ENCODE measurements at regions not wholly inside any gene's neighbourhood (a gene's known extent, or its start where the extent isn't known, plus 50 kb on each side); places are given as distances from the start of the nearest gene placed in this dataset.

GRCh38 chr15:25563596-25563995 lies 124.8 kb upstream of the UBE3A start:
- DNase-seq (ENCODE audit: low read depth), result no peak

GRCh38 chr15:25557926-25558325 lies 119.1 kb upstream of the UBE3A start:
- no peak for DNase-seq (ENCODE audit: low read depth)

- DNase-seq (ENCODE audit: low read depth), result no peak
Measured at GRCh38 chr15:25556136-25556535, 117.3 kb upstream of the UBE3A start.

- DNase-seq (ENCODE audit: low read depth), result no peak
Measured at GRCh38 chr15:25554640-25555039, 115.8 kb upstream of the UBE3A start.

- no peak for DNase-seq (ENCODE audit: low read depth)
Measured at GRCh38 chr15:25548600-25548999, 109.8 kb upstream of the UBE3A start.

- DNase-seq (ENCODE audit: low read depth), result no peak
Measured at GRCh38 chr15:25545889-25546288, 107.1 kb upstream of the UBE3A start.

- DNase-seq (ENCODE audit: low read depth), result no peak
Measured at GRCh38 chr15:25545017-25545416, 106.2 kb upstream of the UBE3A start.

- DNase-seq (ENCODE audit: low read depth), result no peak
Measured at GRCh38 chr15:25544076-25544475, 105.3 kb upstream of the UBE3A start.

GRCh38 chr15:25543196-25543595 lies 104.4 kb upstream of the UBE3A start:
- DNase-seq (ENCODE audit: low read depth), result no peak

GRCh38 chr15:25541228-25541627 lies 102.4 kb upstream of the UBE3A start:
- no peak for DNase-seq (ENCODE audit: low read depth)

GRCh38 chr15:25536801-25537611 lies 98.2 kb upstream of the UBE3A start:
- no peak for DNase-seq (ENCODE audit: low read depth)

GRCh38 chr15:25535866-25536265 lies 97.0 kb upstream of the UBE3A start:
- no peak for DNase-seq (ENCODE audit: low read depth)

GRCh38 chr15:25534293-25534692 lies 95.5 kb upstream of the UBE3A start:
- no peak for DNase-seq (ENCODE audit: low read depth)

GRCh38 chr15:25532269-25533140 lies 93.7 kb upstream of the UBE3A start:
- no peak for DNase-seq (ENCODE audit: low read depth)

- no peak for DNase-seq (ENCODE audit: low read depth)
Measured at GRCh38 chr15:25529774-25530173, 91.0 kb upstream of the UBE3A start.

- no peak for DNase-seq (ENCODE audit: low read depth)
Measured at GRCh38 chr15:25527118-25527517, 88.3 kb upstream of the UBE3A start.

GRCh38 chr15:25525741-25526140 lies 86.9 kb upstream of the UBE3A start:
- no peak for DNase-seq (ENCODE audit: low read depth)

GRCh38 chr15:25515633-25516032 lies 76.8 kb upstream of the UBE3A start:
- no peak for DNase-seq (ENCODE audit: low read depth)

- no peak for DNase-seq (ENCODE audit: low read depth)
Measured at GRCh38 chr15:25514522-25514921, 75.7 kb upstream of the UBE3A start.

- no peak for DNase-seq (ENCODE audit: low read depth)
Measured at GRCh38 chr15:25512957-25513356, 74.1 kb upstream of the UBE3A start.

- no peak for DNase-seq (ENCODE audit: low read depth)
Measured at GRCh38 chr15:25510146-25510545, 71.3 kb upstream of the UBE3A start.

GRCh38 chr15:25509703-25510102 lies 70.9 kb upstream of the UBE3A start:
- DNase-seq (ENCODE audit: low read depth), result no peak

- DNase-seq (ENCODE audit: low read depth), result no peak
Measured at GRCh38 chr15:25508369-25509002, 69.7 kb upstream of the UBE3A start.

Data from M059J (cell line).